ENCODE measurements at regions not wholly inside any gene's neighbourhood (a gene's known extent, or its start where the extent isn't known, plus 50 kb on each side); places are given as distances from the start of the nearest gene placed in this dataset.
"Not testable (repeated sequence)": the region's sequence is repeated elsewhere in the genome, so short reads cannot be mapped to it uniquely, and the experiment has no call there.

DNA sequence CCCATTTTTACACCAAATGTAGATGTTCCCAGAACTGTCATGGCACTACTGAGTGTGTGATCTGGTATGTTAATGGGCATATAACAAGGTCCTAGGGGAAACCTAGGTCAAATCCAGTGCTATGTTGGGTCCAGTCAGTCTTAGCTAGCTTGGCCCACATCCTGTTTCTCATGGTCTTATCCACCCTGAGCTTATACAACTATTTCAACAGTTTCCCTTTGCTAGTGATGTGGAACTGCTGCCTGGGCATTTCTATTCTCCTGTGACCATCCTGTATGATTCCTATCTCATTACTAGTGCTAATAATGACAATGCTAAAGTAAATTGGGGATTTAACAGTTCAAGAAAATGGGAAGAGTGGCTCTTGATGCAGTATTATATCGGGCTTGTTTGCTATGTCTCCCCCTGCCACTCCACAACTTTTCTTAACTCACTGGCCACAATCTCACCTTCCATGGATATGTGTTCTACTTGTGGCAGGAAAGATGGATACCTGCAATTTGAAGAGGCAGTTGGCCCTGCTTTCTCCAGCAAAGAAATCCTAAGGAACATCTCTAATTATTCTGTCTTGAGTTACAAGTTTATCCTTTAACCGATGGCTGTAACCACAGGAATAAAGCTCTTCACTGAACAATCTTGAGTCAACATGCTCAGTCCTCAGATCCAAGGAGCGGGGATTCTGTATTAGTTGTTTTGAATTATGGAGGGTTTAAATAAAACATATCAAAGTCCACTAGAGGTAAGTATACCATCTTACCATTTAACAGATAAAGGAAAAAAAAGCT lies 707.8 kb downstream of the XPNPEP1 start:
- TF ChIP-seq, protein P1, sequence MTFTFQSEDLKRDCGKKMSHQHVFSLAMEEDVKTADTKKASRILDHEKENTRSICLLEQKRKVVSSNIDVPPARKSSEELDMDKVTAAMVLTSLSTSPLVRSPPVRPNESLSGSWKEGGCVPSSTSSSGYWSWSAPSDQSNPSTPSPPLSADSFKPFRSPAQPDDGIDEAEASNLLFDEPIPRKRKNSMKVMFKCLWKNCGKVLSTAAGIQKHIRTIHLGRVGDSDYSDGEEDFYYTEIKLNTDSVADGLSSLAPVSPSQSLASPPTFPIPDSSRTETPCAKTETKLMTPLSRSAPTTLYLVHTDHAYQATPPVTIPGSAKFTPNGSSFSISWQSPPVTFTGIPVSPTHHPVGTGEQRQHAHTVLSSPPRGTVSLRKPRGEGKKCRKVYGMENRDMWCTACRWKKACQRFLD (tag by site-specific recombination; IDR thresholded peaks at IDR 0.05), result no peak
- no peak for TF ChIP-seq ZNF2 (tag by site-specific recombination; IDR thresholded peaks at IDR 0.05)
- TF ChIP-seq, protein P2, sequence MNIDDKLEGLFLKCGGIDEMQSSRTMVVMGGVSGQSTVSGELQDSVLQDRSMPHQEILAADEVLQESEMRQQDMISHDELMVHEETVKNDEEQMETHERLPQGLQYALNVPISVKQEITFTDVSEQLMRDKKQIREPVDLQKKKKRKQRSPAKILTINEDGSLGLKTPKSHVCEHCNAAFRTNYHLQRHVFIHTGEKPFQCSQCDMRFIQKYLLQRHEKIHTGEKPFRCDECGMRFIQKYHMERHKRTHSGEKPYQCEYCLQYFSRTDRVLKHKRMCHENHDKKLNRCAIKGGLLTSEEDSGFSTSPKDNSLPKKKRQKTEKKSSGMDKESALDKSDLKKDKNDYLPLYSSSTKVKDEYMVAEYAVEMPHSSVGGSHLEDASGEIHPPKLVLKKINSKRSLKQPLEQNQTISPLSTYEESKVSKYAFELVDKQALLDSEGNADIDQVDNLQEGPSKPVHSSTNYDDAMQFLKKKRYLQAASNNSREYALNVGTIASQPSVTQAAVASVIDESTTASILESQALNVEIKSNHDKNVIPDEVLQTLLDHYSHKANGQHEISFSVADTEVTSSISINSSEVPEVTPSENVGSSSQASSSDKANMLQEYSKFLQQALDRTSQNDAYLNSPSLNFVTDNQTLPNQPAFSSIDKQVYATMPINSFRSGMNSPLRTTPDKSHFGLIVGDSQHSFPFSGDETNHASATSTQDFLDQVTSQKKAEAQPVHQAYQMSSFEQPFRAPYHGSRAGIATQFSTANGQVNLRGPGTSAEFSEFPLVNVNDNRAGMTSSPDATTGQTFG (tag by site-specific recombination; IDR thresholded peaks at IDR 0.05; ENCODE audit: borderline replicate concordance), result no peak
- TF ChIP-seq ZNF114 (tag by site-specific recombination; IDR thresholded peaks at IDR 0.05), result no peak
- TF ChIP-seq GLI2 (tag by site-specific recombination; IDR thresholded peaks at IDR 0.05; ENCODE audit: borderline replicate concordance, low read depth), result no peak
- no peak for TF ChIP-seq ZNF843 (tag by site-specific recombination; IDR thresholded peaks at IDR 0.05)
- H3K9me3 ChIP-seq (ENCODE audit: control insufficient read depth, insufficient read depth, low read depth, low read length), result no peaks in the 10 kb centered on the region
- ChIA-PET POLR2A (no interaction called here), CTCF (no interaction called here)
- H3K36me3 ChIP-seq (ENCODE audit: control insufficient read depth in 2 of 2, insufficient read depth in 1 of 2, low read length in 2 of 2), result no peaks in the 10 kb centered on the region
- no peak overlapping the region for H3K27ac ChIP-seq (ENCODE audit: extremely low read depth, low read depth, low read length)
- no peaks in the 10 kb centered on the region for H3K4me1 ChIP-seq (ENCODE audit: control insufficient read depth, insufficient read depth, low read length)
- no peak overlapping the region for H3K4me3 ChIP-seq (ENCODE audit: low read depth, low read length)

DNA sequence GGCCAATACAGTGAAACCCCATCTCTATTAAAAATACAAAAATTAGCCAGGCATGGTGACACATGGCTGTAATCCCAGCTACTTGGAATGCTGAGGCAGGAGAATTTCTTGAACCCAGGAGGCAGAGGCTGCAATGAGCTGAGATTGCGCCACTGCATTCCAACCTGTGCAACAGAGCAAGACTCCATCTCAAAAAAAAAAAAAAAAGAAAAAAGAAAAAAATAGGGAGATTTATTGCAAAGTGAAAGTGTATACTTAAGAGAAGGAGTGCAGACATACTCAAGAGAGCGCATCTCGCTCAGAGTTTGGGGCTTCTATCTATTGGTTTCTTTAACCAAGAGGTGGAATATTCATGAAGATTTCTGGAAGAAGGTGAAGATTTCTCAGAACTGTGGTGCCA lies 708.4 kb downstream of the XPNPEP1 start:
- H3K27ac ChIP-seq (ENCODE audit: extremely low read depth, low read depth, low read length); H3K36me3 ChIP-seq (ENCODE audit: control insufficient read depth in 2 of 2, insufficient read depth in 1 of 2, low read length in 2 of 2); CTCF ChIA-PET; H3K4me1 ChIP-seq (ENCODE audit: control insufficient read depth, insufficient read depth, low read length); POLR2A ChIA-PET; H3K9me3 ChIP-seq (ENCODE audit: control insufficient read depth, insufficient read depth, low read depth, low read length); H3K4me3 ChIP-seq (ENCODE audit: low read depth, low read length): not testable (repeated sequence)

DNA sequence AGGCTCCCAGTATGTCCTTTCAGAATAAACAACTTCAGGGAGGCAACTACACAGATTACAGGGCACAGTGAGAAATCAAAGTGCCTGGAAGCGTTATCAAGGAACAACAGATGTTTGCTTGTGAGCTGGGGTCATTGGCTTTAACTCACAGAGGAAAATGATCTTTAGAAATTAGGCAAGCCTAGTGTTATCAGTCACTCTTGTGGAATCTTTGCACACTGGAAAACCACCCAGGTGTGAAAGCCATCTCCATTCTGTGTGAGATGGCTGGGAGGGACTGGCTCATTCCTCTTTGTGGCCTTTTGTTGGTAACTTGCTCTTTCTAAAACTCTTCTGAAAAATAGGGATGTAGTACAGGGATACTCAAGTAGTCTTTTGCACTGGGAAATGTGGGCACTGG lies 716.0 kb downstream of the XPNPEP1 start:
- Histone ChIP-seq H3K27ac (ENCODE audit: extremely low read depth, low read depth, low read length) (no peak overlapping the region), H3K9me3 (ENCODE audit: control insufficient read depth, insufficient read depth, low read depth, low read length) (no peaks in the 10 kb centered on the region), H3K4me3 (ENCODE audit: low read depth, low read length) (no peak overlapping the region), H3K36me3 (ENCODE audit: control insufficient read depth in 2 of 2, insufficient read depth in 1 of 2, low read length in 2 of 2) (no peaks in the 10 kb centered on the region), H3K4me1 (ENCODE audit: control insufficient read depth, insufficient read depth, low read length) (no peaks in the 10 kb centered on the region)
- ChIA-PET CTCF (interaction anchor here (0.6 kb wide), 1 partner anchor 368 kb away, joined by 3 read pairs; no protein-coding TSS in a partner anchor), POLR2A (no interaction called here)
- TF ChIP-seq MZF1 (tag by site-specific recombination; IDR thresholded peaks at IDR 0.05; ENCODE audit: borderline replicate concordance) (no peak), ZNF24 (tag by site-specific recombination; IDR thresholded peaks at IDR 0.05) (no peak), ZNF837 (tag by site-specific recombination; IDR thresholded peaks at IDR 0.05) (no peak)

DNA sequence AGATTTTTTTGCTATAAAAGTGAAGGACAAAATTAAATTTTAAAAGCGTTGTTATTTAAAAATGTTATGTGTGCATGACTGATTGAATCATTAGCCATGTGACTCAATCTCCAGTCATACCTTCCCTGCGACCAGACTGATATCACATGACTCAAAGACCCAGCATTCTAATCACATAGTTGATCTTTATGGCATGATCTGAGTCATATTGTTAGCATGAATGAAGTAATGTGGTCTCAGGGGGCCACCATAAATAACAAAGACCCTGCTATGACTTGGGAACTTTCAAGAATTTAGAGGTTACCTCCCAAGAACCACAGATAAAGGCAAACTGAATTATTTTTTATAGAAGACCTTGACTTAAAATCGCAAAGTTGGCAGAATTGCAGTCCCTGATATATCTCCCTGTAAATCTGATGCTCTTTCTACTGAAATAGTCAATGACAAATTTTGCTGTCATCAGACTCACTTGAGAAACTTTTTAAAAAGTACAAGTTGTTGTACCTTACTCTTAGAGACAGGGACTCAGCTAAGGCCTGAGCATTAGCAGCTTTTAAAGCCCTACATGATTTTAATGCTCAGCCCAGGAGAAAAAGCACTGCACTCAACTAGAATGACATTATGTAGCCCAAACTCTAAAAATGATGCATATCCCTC lies 717.3 kb downstream of the XPNPEP1 start:
- Histone ChIP-seq H3K4me3 (ENCODE audit: low read depth, low read length) (no peak overlapping the region), H3K27ac (ENCODE audit: extremely low read depth, low read depth, low read length) (no peak overlapping the region), H3K9me3 (ENCODE audit: control insufficient read depth, insufficient read depth, low read depth, low read length) (no peaks in the 10 kb centered on the region), H3K36me3 (ENCODE audit: control insufficient read depth in 2 of 2, insufficient read depth in 1 of 2, low read length in 2 of 2) (no peaks in the 10 kb centered on the region), H3K4me1 (ENCODE audit: control insufficient read depth, insufficient read depth, low read length) (no peaks in the 10 kb centered on the region)
- TF ChIP-seq ZNF747 (tag by site-specific recombination; IDR thresholded peaks at IDR 0.05) (no peak), ZNF701 (tag by site-specific recombination; IDR thresholded peaks at IDR 0.05) (no peak), ZFHX2 (tag by site-specific recombination; conservative IDR thresholded peaks at IDR 0.05) (no peak), ZNF596 (tag by site-specific recombination; IDR thresholded peaks at IDR 0.05) (no peak), ZNF561 (tag by site-specific recombination; IDR thresholded peaks at IDR 0.05; ENCODE audit: borderline replicate concordance) (no peak), ZNF248 (tag by site-specific recombination; IDR thresholded peaks at IDR 0.05) (no peak), ZNF366 (tag by site-specific recombination; conservative IDR thresholded peaks at IDR 0.05) (no peak), SCRT1 (tag by site-specific recombination; IDR thresholded peaks at IDR 0.05; ENCODE audit: borderline replicate concordance) (no peak), ZNF24 (tag by site-specific recombination; IDR thresholded peaks at IDR 0.05) (no peak), ZNF501 (tag by site-specific recombination; IDR thresholded peaks at IDR 0.05) (no peak), ZNF2 (tag by site-specific recombination; IDR thresholded peaks at IDR 0.05) (no peak)
- TF ChIP-seq, protein P3, sequence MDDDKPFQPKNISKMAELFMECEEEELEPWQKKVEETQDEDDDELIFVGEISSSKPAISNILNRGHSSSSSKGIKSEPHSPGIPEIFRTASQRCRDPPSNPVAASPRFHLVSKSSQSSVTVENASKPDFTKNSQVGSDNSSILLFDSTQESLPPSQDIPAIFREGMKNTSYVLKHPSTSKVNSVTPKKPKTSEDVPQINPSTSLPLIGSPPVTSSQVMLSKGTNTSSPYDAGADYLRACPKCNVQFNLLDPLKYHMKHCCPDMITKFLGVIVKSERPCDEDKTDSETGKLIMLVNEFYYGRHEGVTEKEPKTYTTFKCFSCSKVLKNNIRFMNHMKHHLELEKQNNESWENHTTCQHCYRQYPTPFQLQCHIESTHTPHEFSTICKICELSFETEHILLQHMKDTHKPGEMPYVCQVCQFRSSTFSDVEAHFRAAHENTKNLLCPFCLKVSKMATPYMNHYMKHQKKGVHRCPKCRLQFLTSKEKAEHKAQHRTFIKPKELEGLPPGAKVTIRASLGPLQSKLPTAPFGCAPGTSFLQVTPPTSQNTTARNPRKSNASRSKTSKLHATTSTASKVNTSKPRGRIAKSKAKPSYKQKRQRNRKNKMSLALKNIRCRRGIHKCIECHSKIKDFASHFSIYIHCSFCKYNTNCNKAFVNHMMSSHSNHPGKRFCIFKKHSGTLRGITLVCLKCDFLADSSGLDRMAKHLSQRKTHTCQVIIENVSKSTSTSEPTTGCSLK (tag by site-specific recombination; IDR thresholded peaks at IDR 0.05), result no peak
- POLR2A ChIA-PET, result no interaction called here
- CTCF ChIA-PET, result interaction anchor here (0.6 kb wide), 1 partner anchor 10 kb away, joined by 3 read pairs; no protein-coding TSS in a partner anchor
